Nucleus accumbens (tissue), 56 donors: ENCODE measurements at regions not wholly inside any gene's neighbourhood (a gene's known extent, or its start where the extent isn't known, plus 50 kb on each side); places are given as distances from the start of the nearest gene placed in this dataset.

Experiments
- DNase-seq, 56 donors: peaks; one replicate each; lab custom pipeline; 2025; lab: John Stamatoyannopoulos, UW

- peak in 12 of 56 donors; percentile 1 to 50 (median 11) for DNase-seq
Measured at GRCh38 chr2:64819774-64820688, 166.3 kb upstream of the SERTAD2 start.

GRCh38 chr2:64820901-64821300, 167.2 kb upstream of the SERTAD2 start:
- no peak for DNase-seq

DNA sequence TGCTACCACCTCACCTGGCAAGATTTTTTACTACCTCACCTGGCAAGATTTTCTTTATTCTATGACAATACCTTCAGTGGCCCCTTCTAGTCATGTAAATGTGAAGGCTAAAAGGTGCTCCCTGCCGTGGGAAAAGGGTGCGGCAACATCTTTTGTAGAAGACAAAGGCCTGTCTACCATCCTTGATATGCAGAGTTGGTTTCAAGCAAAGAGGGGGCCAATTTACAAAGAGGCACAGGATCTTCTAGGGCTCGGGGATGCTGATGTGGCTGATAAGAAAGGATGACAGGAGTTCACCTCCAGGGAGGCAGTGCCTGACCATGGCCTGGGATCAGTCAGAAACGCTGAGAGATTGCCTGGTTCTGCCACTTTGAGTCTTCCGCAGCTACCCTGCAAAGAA, 165.4 kb upstream of the SLC1A4 start:
- no peak for DNase-seq

DNA sequence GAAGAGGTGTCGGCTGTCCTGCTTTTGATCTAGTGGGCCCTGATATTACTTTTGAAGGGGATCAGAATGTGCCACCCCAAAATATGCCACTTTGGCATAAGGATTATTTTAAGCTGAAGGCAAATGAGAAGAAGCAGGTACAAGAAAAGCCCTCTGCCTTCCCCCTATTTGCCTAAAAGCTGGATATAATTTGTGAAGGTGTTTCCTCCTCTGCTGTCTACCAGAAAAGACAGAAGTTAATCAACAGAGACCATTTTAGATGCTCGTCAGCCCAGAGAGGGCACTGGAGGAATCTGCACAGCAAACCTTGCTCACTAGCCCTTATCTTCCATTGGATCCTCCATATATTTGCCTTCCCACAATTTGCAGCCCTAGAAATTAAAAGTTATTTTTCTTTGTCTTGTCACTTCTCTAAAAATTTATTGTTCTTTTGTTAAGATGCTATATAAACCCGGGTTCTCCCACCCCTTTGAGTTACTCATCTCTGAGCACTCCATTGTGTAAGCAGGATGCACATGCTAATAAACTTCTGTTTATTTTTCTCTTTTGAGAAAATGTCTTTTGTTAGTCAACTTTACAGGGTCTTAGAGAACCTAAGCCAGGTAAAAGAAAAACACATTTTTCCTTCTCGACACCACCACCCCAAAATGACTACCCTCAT, 163.2 kb upstream of the SLC1A4 start:
- DNase-seq = no peak

GRCh38 chr2:64826703-64827102, 162.5 kb upstream of the SLC1A4 start:
- no peak for DNase-seq

GRCh38 chr2:64828261-64828660, 160.9 kb upstream of the SLC1A4 start:
- no peak for DNase-seq

- no peak for DNase-seq
Measured at GRCh38 chr2:64829525-64829924, 159.7 kb upstream of the SLC1A4 start.

- DNase-seq = peak in 55 of 56 donors; percentile 6 to 91 (median 67)
Measured at GRCh38 chr2:64831134-64831976, 157.8 kb upstream of the SLC1A4 start.

DNA sequence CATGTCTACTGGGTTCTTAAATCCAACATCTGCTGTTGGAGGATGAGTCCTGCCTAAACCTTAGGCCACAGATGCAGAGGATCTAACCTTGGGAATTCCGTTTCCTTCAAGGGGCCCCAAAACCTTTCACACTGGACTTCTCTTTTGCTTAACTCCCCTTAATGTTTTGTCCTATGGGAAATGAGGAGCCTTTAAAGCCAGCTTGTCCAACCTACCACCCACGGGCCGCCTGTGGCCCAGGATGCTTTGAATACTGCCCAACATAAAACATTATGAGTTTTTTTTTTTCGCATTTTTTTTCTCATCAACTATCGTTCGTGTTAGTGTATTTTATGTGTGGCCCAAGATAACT, 157.2 kb upstream of the SLC1A4 start:
- no peak for DNase-seq

GRCh38 chr2:64832936-64833335, 156.3 kb upstream of the SLC1A4 start:
- no peak for DNase-seq

GRCh38 chr2:64836566-64836965, 152.6 kb upstream of the SLC1A4 start:
- no peak for DNase-seq

DNA sequence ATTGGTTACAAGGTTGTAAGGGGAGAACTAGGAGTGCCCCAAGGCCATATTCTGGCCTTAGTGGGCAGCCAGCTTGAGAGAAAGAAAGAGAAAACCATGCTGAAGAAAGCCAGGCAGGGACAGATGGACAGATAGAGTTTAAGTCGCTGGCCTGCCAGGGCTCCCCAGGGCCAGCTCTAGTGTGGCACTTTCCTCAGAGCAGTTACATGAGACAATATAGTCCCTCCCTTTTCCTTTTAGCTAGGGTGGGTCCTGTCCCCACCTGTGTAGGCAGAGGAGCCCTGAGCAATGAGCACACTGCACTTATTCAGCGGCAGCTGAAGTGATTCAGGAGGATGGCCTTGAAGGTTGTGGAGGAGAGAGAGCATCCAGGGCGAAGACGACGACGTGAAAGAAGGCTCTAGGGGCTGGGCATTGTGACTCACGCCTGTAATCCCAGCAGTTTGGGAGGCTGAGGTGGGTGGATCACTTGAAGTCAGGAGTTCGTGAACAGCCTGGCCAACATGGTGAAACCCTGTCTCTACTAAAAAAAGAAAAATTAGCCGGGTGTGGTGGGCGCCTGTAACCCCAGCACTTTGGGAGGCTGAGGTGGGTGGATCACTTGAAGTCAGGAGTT, 152.0 kb upstream of the SLC1A4 start:
- DNase-seq = no peak

DNA sequence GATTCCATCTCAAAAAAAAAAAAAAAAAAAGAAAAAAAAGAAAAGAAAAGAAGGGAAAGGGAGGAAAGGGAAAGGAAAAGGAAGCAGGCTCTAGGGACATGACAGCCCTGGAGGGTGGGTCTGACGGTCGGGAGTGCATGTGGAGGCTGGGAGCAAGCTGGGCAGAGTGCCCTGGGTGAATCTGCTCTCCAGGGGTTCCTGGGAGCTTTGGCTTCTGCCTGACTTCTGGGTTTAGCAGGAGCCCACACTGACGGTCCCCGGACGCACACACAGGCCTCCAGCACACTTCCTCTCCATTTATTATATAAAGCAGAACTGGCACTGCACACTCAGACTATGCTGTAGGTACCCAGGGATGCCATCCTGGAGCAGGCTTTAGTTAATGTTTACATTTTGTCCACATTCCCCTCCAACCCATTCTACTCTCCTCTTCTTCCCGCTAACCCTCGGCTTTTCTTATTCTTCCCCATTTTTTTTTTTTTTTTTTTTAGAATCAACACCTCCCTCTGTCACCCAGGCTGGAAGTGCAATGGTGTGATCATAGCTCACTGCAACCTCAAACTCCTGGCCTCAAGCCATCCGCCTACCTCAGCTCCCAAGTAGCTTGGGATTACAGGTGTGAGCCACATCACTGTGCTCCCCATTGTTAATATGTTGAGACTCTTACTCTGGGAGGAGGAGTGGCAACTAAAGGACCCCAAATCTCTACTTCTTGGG, 151.1 kb upstream of the SLC1A4 start:
- DNase-seq = peak in 2 of 56 donors; percentile 12 to 20

DNA sequence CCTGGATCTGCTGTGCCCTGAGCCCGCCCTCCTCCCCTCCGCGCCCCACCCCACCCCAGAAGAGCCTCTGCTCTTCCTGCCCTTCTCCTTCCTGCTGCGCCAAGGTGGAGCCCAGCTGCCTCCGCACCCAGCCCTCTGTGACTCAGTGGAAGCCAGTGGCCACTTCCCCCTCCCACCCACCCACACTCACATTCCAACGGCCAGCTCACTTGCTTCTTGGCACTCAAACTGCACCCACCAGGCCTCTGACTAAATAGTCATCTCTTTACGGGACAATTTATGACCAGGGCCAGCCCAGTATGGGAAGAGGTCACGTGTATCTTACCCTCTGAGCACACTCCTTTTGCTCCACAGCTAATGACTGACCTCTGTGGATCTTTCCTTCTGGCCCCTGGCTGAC, 150.4 kb upstream of the SLC1A4 start:
- DNase-seq = no peak

- no peak for DNase-seq
Measured at GRCh38 chr2:64839844-64840243, 149.4 kb upstream of the SLC1A4 start.

DNA sequence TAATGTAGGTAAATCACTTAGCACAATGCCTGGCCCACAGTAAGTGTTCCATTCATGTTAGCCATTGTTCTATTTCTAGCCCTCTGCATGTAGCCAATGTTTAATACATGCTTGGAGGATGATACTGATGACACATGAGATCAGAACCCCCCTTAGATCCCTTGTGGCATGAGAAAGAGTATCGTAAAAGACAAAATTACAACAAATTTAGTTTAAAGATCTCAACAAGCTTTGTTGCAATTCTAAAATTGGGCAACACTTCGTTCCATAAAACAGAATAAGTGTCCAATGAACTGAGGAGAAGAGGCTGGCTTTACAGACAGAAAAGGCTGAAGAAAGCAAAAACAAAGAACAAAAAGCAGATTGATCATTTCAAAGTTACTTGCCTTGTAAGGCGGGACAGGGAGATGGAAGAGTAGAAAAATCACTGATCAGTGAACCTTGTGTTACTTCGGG, 148.7 kb upstream of the SLC1A4 start:
- DNase-seq = no peak

DNA sequence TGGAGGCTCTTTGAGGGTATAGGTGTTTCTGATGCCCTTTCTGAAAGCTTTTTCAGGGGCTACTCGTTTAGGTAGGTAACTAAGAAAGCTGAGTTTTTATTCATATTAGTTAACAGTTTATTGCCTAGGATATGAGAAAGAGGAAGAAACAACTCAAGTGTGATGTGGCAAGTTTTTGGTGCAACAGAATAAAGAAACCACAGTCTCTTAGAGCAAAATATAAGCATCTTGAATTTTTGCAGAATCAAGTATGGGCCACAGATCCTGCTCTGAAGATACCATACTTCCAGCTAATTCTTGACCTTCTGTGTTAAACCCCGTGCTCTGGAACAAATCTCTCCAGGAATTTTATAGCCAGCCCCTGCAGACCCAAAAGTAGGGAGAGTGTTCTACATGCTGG, 147.7 kb upstream of the SLC1A4 start:
- DNase-seq = no peak

DNA sequence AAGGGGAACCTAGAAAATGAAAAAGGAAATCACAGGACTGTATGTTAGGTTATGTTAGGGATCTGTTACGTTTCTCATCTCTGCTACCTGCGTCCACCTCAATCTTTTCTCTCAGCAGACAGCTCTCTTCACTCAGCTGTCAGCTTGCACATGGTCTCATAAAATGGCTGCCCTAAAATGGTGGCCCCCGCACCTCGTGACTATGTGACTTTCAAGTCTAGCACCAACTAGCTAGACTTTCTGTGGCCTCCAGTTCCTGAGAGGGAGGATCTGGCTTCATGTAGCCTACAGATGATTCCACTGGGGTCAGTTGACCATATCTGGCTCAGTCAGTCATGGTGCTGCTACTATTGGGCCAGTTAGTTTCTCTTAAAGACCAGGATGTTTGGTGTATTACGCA, 147.2 kb upstream of the SLC1A4 start:
- no peak for DNase-seq

DNA sequence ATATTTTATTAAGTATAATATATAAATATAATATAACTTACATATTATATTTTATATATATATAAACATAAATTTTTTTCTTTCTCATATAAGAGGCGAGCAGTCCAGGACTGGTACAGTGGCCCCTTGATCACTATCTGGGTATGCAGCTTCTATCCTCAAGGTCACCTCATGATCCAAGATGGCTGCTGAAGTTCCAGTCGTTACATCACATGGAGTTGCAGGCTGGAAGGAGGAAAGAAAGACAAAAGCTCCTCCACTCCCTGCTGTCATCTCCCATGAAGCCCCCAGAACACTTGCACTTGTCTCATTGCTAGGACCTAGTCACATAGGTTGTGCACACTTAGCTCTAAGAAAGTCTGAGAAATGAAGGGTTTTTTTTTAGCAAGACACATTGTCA, 145.1 kb upstream of the SLC1A4 start:
- DNase-seq = no peak
